RWPE2 (cell line): ENCODE measurements at regions not wholly inside any gene's neighbourhood (a gene's known extent, or its start where the extent isn't known, plus 50 kb on each side); places are given as distances from the start of the nearest gene placed in this dataset.
"Not testable (repeated sequence)": the region's sequence is repeated elsewhere in the genome, so short reads cannot be mapped to it uniquely, and the experiment has no call there.

Source experiments
- ATAC-seq: fragments of 200-7000 bp; cut with Tn5 transposase; 3 replicates; pipeline ENCODE4 v1.9.1; 2021; ENCODE audit warnings: low read depth
- DNase-seq: peaks from one replicate; pipeline ENCODE4 v3.0.0-alpha.2; 2020; ENCODE audit warnings: low spot score
- H3K27ac ChIP-seq: fragments of 450-650 bp; 2 replicates; pipeline ENCODE4 v1.5.1; 2017; ENCODE audit warnings: mild to moderate bottlenecking; ENCODE audit not compliant: poor library complexity, severe bottlenecking
- H3K27me3 ChIP-seq: fragments of 250-450 bp; sonication (Bioruptor Pico); 2 replicates; pipeline ENCODE4 v1.5.1; 2021; ENCODE audit warnings: mild to moderate bottlenecking, moderate library complexity; ENCODE audit not compliant: insufficient read depth, poor library complexity, severe bottlenecking
- H3K36me3 ChIP-seq: fragments of 250-450 bp; sonication (Bioruptor Pico); 2 replicates; pipeline ENCODE4 v1.5.1; 2020; ENCODE audit warnings: low read depth, mild to moderate bottlenecking, moderate library complexity
- H3K4me1 ChIP-seq: fragments of 250-450 bp; sonication (Bioruptor Pico); 2 replicates; pipeline ENCODE4 v1.5.1; 2021; ENCODE audit warnings: mild to moderate bottlenecking, moderate library complexity; ENCODE audit not compliant: insufficient read depth, poor library complexity, severe bottlenecking
- H3K4me3 ChIP-seq: fragments of 250-450 bp; sonication (Bioruptor Pico); 2 replicates; pipeline ENCODE4 v1.5.1; 2021; ENCODE audit warnings: mild to moderate bottlenecking, moderate library complexity; ENCODE audit not compliant: severe bottlenecking
- H3K9me3 ChIP-seq: fragments of 250-450 bp; sonication (Bioruptor Pico); 2 replicates; pipeline ENCODE4 v1.5.1; 2021; ENCODE audit warnings: mild to moderate bottlenecking, moderate library complexity; ENCODE audit not compliant: severe bottlenecking
- CTCF ChIP-seq: fragments of 450-650 bp; IDR thresholded peaks from one replicate; pipeline ENCODE4 v1.5.1; 2017; ENCODE audit warnings: mild to moderate bottlenecking, moderate library complexity; ENCODE audit not compliant: poor library complexity, severe bottlenecking

- H3K36me3 ChIP-seq, result no peaks in the 10 kb centered on the region
- DNase-seq, result no peak
- ATAC-seq, result no peak
- H3K9me3 ChIP-seq, result no peaks in the 10 kb centered on the region
- no peaks in the 10 kb centered on the region for H3K27me3 ChIP-seq
- H3K4me3 ChIP-seq, result no peak overlapping the region
- H3K27ac ChIP-seq, result no peak overlapping the region
- TF ChIP-seq CTCF, result no peak
- H3K4me1 ChIP-seq, result no peaks in the 10 kb centered on the region
Measured at GRCh38 chr5:56733580-56733979, 81.8 kb upstream of the MAP3K1 start.

- no peaks in the 10 kb centered on the region for H3K27me3 ChIP-seq
- no peak overlapping the region for H3K4me3 ChIP-seq
- DNase-seq, result no peak
- no peaks in the 10 kb centered on the region for H3K9me3 ChIP-seq
- no peaks in the 10 kb centered on the region for H3K36me3 ChIP-seq
- no peaks in the 10 kb centered on the region for H3K4me1 ChIP-seq
- no peak for ATAC-seq
- no peak overlapping the region for H3K27ac ChIP-seq
- no peak for TF ChIP-seq CTCF
Measured at GRCh38 chr5:56732121-56732520, 83.2 kb upstream of the MAP3K1 start.

DNA sequence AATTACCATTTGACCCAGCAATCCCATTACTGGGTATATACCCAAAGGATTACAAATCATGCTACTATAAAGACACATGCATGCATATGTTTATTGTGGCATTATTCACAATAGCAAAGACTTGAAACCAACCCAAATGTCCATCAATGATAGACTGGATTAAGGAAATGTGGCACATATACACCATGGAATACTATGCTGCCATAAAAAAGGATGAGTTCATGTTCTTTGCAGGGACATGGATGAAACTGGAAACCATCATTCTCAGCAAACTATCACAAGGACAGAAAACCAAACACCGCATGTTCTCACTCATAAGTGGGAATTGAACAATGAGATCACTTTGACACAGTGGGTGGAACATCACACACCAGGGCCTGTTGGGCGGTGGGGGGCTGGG lies 83.9 kb upstream of the MAP3K1 start:
- not testable (repeated sequence) for H3K4me3 ChIP-seq, H3K27ac ChIP-seq, H3K4me1 ChIP-seq, H3K9me3 ChIP-seq, ATAC-seq, H3K36me3 ChIP-seq, DNase-seq, H3K27me3 ChIP-seq

- ATAC-seq, result no peak
- no peak overlapping the region for H3K27ac ChIP-seq
- no peak for DNase-seq
Measured at GRCh38 chr5:56729488-56729887, 85.9 kb upstream of the MAP3K1 start.

DNA sequence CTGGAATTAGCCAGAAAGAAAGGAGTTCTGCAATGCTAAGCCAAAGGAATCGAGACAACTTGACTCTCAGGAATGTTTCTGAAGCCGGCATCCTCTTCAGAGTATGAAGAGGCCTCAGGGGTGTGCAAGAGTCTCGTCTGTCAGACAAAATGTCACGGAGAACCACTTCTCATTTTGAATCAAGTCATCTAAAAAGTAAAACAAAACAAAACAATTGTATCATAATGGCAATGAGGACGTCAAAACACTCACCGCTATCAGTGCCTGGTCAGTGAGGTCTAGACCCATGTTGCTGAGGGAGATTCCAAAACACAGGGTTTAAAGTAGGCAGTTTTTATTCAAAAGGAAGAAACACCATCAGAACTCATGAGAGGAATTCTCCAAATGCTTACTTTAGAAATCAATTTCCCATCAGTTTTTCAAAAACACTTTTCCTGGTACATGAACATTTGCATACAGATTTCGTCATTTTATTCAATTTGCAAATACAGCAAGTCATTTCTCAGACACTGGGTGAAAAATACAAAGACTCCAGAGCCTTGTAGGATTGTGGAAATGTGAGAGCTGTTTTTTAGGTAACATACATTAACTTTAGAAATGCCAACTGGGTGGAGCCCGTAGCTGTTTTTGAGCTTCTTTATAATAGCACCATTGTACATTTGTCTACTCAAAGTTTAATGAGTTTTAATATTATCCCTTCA lies 89.5 kb upstream of the MAP3K1 start:
- no peaks in the 10 kb centered on the region for H3K36me3 ChIP-seq
- H3K4me3 ChIP-seq, result no peak overlapping the region
- TF ChIP-seq CTCF, result no peak
- no peak for DNase-seq
- H3K4me1 ChIP-seq, result no peaks in the 10 kb centered on the region
- no peaks in the 10 kb centered on the region for H3K27me3 ChIP-seq
- no peak for ATAC-seq
- H3K9me3 ChIP-seq, result no peaks in the 10 kb centered on the region
- no peak overlapping the region for H3K27ac ChIP-seq

More at GRCh38 chr5:56729488-56729887, 85.9 kb upstream of the MAP3K1 start:
- no peak for TF ChIP-seq CTCF
- no peak overlapping the region for H3K4me3 ChIP-seq
- H3K9me3 ChIP-seq, result no peaks in the 10 kb centered on the region
- no peaks in the 10 kb centered on the region for H3K27me3 ChIP-seq
- H3K4me1 ChIP-seq, result no peaks in the 10 kb centered on the region
- H3K36me3 ChIP-seq, result no peaks in the 10 kb centered on the region

- H3K4me1 ChIP-seq, H3K9me3 ChIP-seq, H3K36me3 ChIP-seq, ATAC-seq, DNase-seq, H3K27ac ChIP-seq, H3K4me3 ChIP-seq, H3K27me3 ChIP-seq: not testable (repeated sequence)
Measured at GRCh38 chr5:56724857-56725256, 90.5 kb upstream of the MAP3K1 start.
